Superior temporal gyrus (tissue), 1 donor: ENCODE measurements at regions not wholly inside any gene's neighbourhood (a gene's known extent, or its start where the extent isn't known, plus 50 kb on each side); places are given as distances from the start of the nearest gene placed in this dataset.
"Not testable (repeated sequence)": the region's sequence is repeated elsewhere in the genome, so short reads cannot be mapped to it uniquely, and the experiment has no call there.

Source experiments
- DNase-seq: peaks from one replicate; pipeline ENCODE4 v3.0.0-alpha.2; 2016; ENCODE audit errors: extremely low spot score

GRCh38 chr7:153190452-153190851 lies 430.9 kb downstream of the ACTR3B start:
- peak; percentile 26 for DNase-seq

- no peak for DNase-seq
These were observed 431.4 kb downstream of the ACTR3B start for GRCh38 chr7:153190986-153191385.

GRCh38 chr7:153193144-153193595 lies 433.6 kb downstream of the ACTR3B start:
- peak; percentile 60 for DNase-seq

DNA sequence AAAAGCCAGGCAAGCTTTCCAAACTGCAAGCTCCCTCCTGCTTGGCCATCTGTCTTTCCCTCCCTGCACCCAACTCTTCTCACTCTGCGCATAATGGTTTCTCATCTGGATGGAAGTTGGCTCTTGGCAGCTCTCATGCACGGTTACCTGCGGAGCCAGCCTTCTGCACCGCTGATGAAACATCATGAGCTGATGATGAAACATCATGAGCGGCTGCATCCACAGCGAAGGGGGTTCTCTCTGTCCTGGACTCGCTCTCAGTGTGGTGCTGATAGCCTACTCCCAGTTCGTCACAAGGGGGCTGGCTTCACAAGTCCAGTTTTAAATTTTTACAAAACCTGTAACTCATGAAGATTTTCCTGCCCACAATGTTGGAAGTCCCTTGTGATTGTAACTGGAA lies 457.5 kb downstream of the ACTR3B start:
- DNase-seq, result no peak

- no peak for DNase-seq
These were observed 465.3 kb downstream of the ACTR3B start for GRCh38 chr7:153224890-153225289.

DNA sequence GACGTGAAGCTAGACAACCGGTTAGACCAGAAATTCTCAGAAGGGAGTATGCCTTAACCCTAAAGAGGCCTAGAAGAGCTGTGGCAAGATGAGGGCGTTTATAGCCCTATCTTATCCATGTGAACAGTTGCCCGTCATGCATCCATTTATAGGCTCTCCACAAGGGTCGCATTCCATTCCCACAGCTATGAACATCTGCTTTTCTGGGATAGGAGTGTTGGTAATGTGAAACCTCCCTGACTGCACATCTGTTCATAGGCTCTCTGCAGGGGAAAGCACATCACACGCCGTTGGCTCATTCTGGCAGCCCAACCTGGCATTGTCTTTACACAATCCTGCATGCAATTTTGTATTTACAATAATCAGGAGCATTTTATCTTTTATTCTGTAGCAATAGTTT lies 485.6 kb downstream of the ACTR3B start:
- DNase-seq, result not testable (repeated sequence)

GRCh38 chr7:153245809-153246208 lies 486.3 kb downstream of the ACTR3B start:
- no peak for DNase-seq

DNA sequence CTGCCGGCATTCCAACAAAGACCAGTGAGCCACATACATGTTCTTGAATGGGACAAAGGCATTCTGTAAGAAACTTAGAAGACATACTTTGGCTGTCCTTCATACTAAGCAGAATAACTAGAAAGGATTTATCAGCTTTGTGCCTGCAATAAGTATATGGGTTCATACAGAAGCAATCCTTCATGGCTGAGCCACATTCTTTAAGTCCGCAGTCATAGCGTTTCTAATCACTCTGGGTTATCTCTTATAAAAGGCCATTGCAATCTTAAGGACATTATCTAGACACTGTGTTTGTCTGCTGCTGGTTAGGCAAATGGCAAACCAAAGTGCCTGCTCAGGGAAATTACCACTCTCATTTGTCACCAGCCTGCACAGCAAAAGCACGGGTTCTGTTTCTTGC lies 488.4 kb downstream of the ACTR3B start:
- DNase-seq, result no peak

DNA sequence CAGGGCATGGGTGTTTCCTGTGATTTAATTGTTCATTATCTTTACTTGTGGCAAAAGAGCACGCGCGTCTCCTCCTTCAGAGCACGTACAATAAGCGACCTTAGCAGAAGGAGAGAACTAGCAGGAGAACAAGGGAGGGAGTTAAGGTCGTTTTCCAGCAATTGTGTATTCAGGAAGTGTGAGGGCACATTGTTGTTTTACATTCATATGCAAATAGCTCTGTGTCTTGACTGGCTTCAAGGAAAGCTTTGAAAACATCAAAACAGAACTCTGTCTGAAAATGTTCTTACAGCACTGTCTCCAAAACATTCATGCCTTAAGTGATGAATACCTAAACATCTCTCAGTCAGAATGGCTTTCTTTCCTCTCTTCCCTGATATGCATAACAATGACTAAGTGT lies 499.1 kb downstream of the ACTR3B start:
- DNase-seq, result no peak

DNA sequence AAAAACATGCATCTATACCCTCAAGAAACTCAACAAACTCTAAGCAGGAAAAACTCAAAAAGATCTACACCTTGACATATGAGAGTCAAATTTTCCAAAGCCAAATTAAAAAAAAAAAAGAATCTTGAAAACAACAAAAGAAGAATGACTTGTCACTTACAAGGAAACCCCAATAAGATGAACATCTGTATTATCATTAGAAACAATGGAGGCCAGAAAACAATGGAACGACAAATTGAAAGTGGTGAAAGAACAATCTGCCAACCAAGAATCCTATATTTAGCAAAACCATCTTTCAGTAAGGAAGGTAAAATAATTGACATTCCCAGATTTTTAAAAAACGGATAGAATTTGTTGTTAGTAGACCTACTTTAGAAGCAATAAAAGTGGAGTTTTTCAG lies 516.8 kb downstream of the ACTR3B start:
- DNase-seq, result no peak

GRCh38 chr7:153286763-153287162 lies 527.2 kb downstream of the ACTR3B start:
- DNase-seq, result no peak

DNA sequence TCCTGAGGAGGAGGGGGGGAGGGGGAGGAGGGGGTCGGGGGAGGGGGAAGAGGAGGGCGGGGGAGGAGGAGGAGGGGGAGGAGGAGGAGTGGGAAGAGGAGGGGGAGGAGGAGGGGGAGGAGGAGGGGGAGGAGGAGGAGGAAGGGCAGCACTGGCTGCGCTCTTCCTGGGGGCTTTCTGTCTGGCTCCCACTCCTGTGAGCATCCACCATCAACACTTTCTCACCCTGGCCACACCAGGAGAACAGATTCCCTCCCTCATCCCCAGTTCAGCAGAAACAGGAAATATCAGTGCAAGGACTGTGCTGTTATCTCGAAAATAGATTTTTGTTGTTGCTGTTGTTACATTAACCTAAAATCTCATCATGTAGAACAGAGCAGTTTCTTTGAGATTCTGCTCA lies 530.5 kb downstream of the ACTR3B start:
- no peak for DNase-seq

DNA sequence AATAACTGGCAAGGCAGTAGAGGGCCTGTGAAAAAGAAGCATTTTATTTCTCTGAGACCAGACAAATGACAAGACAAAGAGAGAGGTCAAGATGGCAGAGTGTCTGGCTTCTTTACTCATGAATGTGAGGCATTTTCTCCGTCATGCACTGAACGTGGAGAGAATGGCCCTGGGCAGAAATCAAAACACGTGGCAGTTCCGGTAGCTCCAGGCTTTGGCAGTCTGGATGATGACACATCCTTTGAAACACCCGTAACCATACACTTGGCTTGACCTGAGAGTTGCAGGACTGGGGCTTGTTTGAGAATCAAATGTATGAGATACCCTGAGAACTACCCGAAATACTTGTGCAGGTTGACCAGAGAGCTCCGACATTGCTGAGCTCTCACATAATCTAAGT lies 537.6 kb downstream of the ACTR3B start:
- no peak for DNase-seq

DNA sequence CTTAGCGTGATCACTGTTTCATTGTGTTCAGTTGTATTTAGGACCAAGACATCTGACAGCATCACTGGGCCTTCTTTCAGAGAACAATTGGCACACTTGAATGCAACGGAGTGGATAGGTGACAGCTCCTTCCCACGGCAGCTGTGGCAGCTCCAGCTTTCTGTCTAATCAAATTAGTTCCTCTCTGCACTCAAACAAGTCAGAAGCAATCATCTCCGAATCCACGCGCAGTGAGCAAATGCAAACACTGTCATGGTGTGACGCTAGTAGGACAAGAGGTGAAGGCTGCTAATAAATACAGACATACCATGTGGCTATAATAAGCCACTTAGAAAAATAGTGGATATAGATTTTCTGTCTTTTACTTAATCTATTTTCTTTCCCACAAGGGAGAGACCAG lies 542.4 kb downstream of the ACTR3B start:
- DNase-seq, result no peak

- DNase-seq, result no peak
These were observed 560.5 kb downstream of the ACTR3B start for GRCh38 chr7:153320005-153320404.

DNA sequence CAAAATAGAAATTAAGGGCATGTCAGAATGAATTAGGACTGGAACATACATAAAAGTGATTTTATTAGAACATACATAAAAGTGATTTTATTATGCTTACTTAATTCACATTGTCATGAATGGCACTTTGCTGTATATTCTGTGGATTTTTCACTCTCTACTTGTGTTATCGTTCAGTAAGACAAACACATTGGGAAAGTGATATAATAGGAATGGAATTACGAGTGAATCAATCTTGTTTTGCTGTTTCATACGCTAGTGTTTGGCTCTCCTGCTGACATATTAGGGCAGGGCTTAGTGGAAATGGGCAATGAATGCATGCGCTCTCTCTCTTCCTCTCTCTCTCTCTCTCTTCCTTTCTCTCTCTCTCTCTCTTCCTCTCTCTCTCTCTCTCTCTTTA lies 561.1 kb downstream of the ACTR3B start:
- no peak for DNase-seq

GRCh38 chr7:153322991-153323390 lies 563.4 kb downstream of the ACTR3B start:
- no peak for DNase-seq

DNA sequence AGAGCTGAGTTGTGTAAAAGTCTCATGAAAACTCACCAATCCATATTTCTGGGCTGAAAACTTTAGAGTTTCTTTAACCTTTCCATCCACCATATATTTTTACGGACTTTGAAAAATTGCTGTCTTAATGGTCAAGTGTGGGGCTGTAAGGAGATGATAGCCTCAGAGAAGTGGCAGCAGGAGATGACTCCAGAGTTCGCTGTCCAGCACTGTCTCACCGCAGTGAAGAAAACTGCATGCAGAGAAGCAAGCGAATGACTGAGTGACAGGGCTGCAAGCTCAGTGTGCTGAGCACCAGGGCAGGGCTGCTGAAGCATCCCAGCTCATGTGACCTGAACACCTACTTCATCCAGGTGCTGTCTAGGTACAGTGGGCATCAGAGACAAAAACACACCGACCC lies 564.5 kb downstream of the ACTR3B start:
- DNase-seq, result no peak

- DNase-seq, result no peak
These were observed 568.1 kb downstream of the ACTR3B start for GRCh38 chr7:153327683-153328082.

- no peak for DNase-seq
These were observed 571.9 kb downstream of the ACTR3B start for GRCh38 chr7:153331427-153331826.

GRCh38 chr7:153354071-153354470 lies 594.5 kb downstream of the ACTR3B start:
- no peak for DNase-seq

DNA sequence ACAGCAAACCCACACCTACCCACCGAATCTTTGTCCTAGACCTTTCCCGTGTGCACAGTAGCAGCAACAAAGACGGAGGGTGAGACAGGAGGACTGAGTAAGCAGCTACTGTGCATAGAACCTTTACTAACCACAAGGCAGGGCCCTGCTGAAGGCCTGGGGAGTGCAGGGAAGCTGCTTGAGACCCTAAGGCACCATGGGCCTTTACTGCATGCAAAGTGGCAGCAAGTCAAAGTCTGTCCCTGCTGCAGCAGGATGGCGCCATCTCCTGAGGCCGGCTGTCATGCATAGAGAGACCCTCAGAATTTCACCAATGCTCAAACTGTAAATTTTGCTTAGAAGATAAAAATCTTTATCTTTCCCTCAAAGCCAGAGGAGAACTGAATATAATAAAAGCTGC lies 610.5 kb downstream of the ACTR3B start:
- DNase-seq, result no peak

GRCh38 chr7:153380636-153381035 lies 621.1 kb downstream of the ACTR3B start:
- no peak for DNase-seq

DNA sequence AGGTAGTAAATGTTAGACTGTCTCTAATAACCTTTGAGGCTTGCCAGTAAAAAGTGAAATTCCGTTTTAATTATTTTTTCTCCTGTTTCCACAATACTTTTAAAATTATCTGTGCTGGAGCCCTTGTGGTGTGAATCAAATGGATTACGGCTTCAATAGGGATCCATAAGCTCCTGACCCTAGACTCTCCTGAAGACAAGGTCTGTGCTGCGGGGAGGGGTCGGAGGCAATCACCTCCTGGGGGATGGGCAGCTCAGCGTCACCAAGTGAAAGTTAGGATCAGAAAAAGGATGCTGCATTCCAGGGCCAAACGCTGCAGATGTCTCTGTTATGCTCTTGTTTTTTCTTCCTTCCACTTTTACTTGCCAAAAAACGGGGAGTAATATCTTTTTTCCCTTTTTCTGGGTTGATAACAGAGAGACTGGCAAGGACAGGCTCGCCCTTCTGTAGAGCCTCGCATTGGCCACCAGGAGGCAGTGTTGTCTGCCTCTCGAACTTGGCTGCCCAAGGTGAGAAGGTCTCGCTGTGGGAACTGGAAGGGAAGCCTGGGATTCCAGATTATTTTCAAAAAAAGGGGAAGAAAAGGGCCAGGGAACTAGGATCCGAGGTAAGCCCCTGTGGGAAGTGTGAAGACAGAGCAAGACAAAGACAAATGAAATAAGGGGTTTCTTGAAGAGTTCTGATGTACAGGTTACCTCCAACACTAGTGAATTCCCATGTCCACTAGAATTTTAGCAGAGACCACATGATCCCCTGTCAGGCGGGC lies 621.9 kb downstream of the ACTR3B start:
- peak; percentile 78 for DNase-seq
